Suprapubic skin (tissue), 4 donors: ENCODE measurements at regions not wholly inside any gene's neighbourhood (a gene's known extent, or its start where the extent isn't known, plus 50 kb on each side); places are given as distances from the start of the nearest gene placed in this dataset.

Source experiments
- DNase-seq, 2 donors: peaks; one replicate each; pipeline ENCODE4 v3.0.0-alpha.2; 2019; ENCODE audit warnings: low spot score in 2 of 2
- H3K27ac ChIP-seq: fragments of 200-600 bp; sonication (generic); one replicate; pipeline ENCODE4 v1.5.1; 2019
- H3K27me3 ChIP-seq: fragments of 200-600 bp; sonication (generic); one replicate; pipeline ENCODE4 v1.5.1; 2019
- H3K36me3 ChIP-seq: fragments of 200-600 bp; sonication (generic); one replicate; pipeline ENCODE4 v1.5.1; 2019
- H3K4me1 ChIP-seq: fragments of 200-600 bp; sonication (generic); one replicate; pipeline ENCODE4 v1.5.1; 2019
- H3K4me3 ChIP-seq: fragments of 200-600 bp; sonication (generic); one replicate; pipeline ENCODE4 v1.5.1; 2019; ENCODE audit warnings: mild to moderate bottlenecking
- H3K9me3 ChIP-seq: fragments of 200-600 bp; sonication (generic); one replicate; pipeline ENCODE4 v1.5.1; 2019
- EP300 ChIP-seq: sonication (generic); formaldehyde crosslinking; IDR thresholded peaks from one replicate; pipeline ENCODE4 v1.6.1; 2017; ENCODE audit warnings: antibody characterized with exemption
- POLR2A ChIP-seq, 2 donors: fragments of 450-650 bp; IDR thresholded peaks; one replicate each; pipeline ENCODE4 v1.6.1; 2017; ENCODE audit warnings: antibody characterized with exemption in 2 of 2, mild to moderate bottlenecking in 2 of 2, moderate library complexity in 2 of 2
- POLR2AphosphoS5 ChIP-seq, 3 donors: sonication (generic); formaldehyde crosslinking; IDR thresholded peaks; one replicate each; pipeline ENCODE4 v1.6.1; 2017; ENCODE audit warnings: antibody characterized with exemption in 3 of 3
- WGBS: methylation state at CpG from one replicate; pipeline ENCODE4 v1.1.5; 2018; 5-methylcytosine and 5-hydroxymethylcytosine counted together
- TF ChIP-seq, protein P1 (sequence below), 2 donors: fragments of 200-600 bp in 1 of 2; fragments of 450-650 bp in 1 of 2; sonication (generic) in 1 of 2; IDR thresholded peaks; one replicate each; pipeline ENCODE4 v1.5.1; 2016 to 2019; ENCODE audit warnings: antibody characterized with exemption in 2 of 2, mild to moderate bottlenecking in 1 of 2, moderate library complexity in 1 of 2

DNA sequence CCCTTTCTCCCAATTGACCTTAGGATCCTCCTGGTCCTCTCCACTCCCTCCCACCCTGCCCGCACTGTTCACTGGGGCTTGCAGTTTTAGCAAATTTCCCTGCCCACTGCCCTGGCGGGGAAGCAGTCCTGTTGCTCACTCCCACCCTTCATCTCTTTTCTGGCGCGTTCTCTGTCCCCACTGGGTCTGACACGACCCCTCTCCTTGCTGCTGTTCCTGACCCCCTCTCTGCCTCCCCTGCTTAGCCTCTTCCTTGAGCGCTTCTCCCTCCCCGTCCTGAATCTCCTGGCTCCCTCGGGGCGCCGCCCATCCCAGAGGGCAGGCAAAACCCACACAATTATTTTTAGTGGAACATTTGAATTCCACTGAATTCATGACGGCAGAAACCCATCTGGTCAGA, 1796.4 kb downstream of the TP53TG3F start:
- 62% methylated on average over 11 of the region's 11 CpGs for WGBS
- H3K9me3 ChIP-seq, result no peaks in the 10 kb centered on the region
- no peak overlapping the region for H3K27ac ChIP-seq
- H3K4me3 ChIP-seq, result no peak overlapping the region
- H3K4me1 ChIP-seq, result no peaks in the 10 kb centered on the region
- H3K27me3 ChIP-seq, result no peaks in the 10 kb centered on the region
- TF ChIP-seq EP300 (no peak), POLR2A (IDR thresholded peaks at IDR 0.05) (no peak), POLR2AphosphoS5 (IDR thresholded peaks at IDR 0.05) (no peak)
- TF ChIP-seq, protein P1, sequence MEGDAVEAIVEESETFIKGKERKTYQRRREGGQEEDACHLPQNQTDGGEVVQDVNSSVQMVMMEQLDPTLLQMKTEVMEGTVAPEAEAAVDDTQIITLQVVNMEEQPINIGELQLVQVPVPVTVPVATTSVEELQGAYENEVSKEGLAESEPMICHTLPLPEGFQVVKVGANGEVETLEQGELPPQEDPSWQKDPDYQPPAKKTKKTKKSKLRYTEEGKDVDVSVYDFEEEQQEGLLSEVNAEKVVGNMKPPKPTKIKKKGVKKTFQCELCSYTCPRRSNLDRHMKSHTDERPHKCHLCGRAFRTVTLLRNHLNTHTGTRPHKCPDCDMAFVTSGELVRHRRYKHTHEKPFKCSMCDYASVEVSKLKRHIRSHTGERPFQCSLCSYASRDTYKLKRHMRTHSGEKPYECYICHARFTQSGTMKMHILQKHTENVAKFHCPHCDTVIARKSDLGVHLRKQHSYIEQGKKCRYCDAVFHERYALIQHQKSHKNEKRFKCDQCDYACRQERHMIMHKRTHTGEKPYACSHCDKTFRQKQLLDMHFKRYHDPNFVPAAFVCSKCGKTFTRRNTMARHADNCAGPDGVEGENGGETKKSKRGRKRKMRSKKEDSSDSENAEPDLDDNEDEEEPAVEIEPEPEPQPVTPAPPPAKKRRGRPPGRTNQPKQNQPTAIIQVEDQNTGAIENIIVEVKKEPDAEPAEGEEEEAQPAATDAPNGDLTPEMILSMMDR (IDR thresholded peaks at IDR 0.05), result no peak
- no peak for DNase-seq
- no peaks in the 10 kb centered on the region for H3K36me3 ChIP-seq

DNA sequence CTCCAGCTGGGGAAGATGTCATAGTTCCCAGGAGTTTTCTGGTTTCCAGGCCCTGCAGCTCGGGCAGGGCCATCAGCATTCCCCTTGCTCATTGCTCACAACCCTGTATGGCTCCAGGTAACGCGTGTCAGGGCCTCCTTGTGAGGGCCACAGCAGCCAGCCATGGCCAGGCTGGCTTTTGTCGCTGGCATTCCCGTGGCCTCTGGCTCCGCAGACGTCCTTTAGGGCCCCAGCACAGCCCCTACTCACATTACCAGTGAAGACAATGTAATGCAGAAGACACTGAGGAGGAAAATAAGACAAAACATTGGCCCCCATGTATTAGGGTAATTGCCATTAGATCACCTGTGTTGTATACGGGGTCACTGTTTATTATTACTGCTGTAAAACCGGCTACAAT, 1799.0 kb downstream of the TP53TG3F start:
- DNase-seq, result no peak
- Histone ChIP-seq H3K36me3 (no peaks in the 10 kb centered on the region), H3K4me3 (no peak overlapping the region), H3K4me1 (no peaks in the 10 kb centered on the region), H3K27ac (no peak overlapping the region), H3K9me3 (no peaks in the 10 kb centered on the region), H3K27me3 (no peaks in the 10 kb centered on the region)
- 79% methylated on average over 9 of the region's 9 CpGs for WGBS
- no peak for TF ChIP-seq EP300
- TF ChIP-seq, protein P1 (IDR thresholded peaks at IDR 0.05), result no peak
- no peak for TF ChIP-seq POLR2A (IDR thresholded peaks at IDR 0.05)
- TF ChIP-seq POLR2AphosphoS5 (IDR thresholded peaks at IDR 0.05), result no peak

DNA sequence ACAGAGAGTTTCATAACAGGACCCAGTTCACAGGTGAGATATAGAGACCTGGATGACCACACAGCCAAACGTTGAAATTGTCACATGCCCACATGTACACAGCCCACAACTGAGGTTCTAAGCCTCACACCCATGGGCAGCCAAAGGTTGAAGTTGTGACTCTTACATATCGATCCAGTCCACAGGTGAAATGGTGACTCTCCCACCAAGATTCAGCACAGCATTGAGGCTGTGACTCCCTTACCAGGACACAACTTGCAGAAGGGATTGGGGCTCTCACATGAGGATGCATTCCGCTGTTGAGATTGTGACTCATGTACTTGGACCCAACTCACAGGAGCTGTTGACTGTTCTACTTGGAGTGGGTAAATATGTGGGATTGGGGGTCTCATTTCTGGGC, 1836.4 kb downstream of the TP53TG3F start:
- DNase-seq, result no peak
- no peaks in the 10 kb centered on the region for H3K27me3 ChIP-seq
- no peak overlapping the region for H3K4me3 ChIP-seq
- TF ChIP-seq POLR2A (IDR thresholded peaks at IDR 0.05), result no peak
- peaks cover 14% of the 10 kb centered on the region for H3K4me1 ChIP-seq
- H3K9me3 ChIP-seq, result no peaks in the 10 kb centered on the region
- H3K36me3 ChIP-seq, result no peaks in the 10 kb centered on the region
- 66% methylated on average over 3 of the region's 3 CpGs for WGBS
- no peak overlapping the region for H3K27ac ChIP-seq

DNA sequence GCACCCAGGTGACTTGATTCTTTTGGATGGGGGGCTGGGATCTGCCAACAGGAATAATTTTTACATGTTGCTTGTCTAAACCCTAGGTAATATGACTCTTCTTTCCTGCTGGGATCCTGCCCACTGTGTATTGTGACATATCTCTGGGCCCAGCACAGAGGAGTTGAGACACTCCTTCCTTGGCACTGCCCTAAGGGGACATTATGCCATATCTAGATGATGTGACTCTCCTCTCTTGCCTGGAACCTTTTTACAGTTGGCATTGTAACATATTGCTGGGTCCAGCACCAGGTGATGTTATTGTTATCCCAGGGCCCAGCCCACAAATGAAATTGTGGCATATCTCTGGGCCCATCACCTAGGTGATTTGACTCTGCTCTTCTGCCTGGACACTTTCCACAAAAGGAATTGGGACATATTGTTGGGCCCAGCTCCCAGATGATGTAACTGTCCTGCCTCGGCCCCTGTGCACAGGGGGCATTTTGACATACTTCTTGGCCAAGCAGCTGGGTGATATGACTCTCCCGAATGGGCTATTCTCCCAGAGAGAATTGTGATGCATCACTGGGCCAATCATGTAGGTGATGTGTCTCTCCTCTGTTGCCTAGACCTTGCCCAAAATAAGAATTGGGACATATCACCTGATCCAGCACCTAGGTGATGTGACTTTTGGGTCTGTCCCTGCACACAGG, 1837.7 kb downstream of the TP53TG3F start:
- Histone ChIP-seq H3K36me3 (no peaks in the 10 kb centered on the region), H3K27me3 (no peaks in the 10 kb centered on the region), H3K27ac (no peak overlapping the region), H3K4me3 (no peak overlapping the region), H3K9me3 (no peaks in the 10 kb centered on the region), H3K4me1 (peaks cover 14% of the 10 kb centered on the region)
- TF ChIP-seq EP300 (no peak), POLR2AphosphoS5 (IDR thresholded peaks at IDR 0.05) (no peak)
- DNase-seq, result no peak
- WGBS, result 44% methylated on average over 2 of the region's 2 CpGs

DNA sequence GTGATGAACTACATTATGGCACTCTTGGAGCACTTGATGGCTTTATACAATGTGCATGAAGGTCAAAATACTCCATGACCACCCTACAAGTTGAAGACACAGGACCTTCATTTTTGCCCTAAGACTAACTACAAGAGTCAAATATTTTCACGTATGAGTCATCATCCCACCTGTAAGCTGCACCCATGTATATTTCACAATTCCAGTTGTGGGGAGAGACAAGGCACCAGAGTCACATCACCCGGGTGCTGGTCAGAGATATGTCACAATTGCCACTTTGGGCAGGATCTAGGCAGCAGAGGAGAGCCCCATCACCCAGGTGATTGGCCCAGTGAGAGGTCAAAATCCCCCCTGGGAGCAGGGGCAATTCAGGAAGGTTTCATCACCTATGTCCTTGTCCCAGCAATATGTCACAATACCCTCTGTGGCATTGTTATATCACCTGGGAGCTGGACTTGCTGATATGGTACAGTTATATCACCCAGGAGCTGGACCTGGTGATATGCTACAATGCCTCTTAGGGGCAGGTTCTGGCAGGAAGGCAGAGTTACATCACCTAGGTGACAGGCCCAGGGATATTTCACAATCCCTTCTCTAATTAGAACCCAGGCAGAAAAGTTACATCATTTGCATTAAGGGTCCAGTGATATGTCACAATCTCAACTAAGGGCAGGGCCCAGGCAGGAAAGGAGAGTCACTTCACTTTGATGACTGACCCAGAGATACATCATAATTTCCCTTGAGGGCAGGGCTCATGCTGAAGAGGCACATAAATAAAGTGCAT, 1839.2 kb downstream of the TP53TG3F start:
- no peaks in the 10 kb centered on the region for H3K9me3 ChIP-seq
- H3K4me1 ChIP-seq, result peaks cover 14% of the 10 kb centered on the region
- no peak overlapping the region for H3K4me3 ChIP-seq
- DNase-seq, result no peak
- no peak for TF ChIP-seq EP300
- no peak for TF ChIP-seq POLR2A (IDR thresholded peaks at IDR 0.05)
- no peak for TF ChIP-seq POLR2AphosphoS5 (IDR thresholded peaks at IDR 0.05)
- TF ChIP-seq, protein P1 (IDR thresholded peaks at IDR 0.05), result no peak
- WGBS, result 71% methylated on average over 2 of the region's 2 CpGs
- H3K27ac ChIP-seq, result peak overlapping the region; percentile 38
- H3K36me3 ChIP-seq, result no peaks in the 10 kb centered on the region
- H3K27me3 ChIP-seq, result no peaks in the 10 kb centered on the region

DNA sequence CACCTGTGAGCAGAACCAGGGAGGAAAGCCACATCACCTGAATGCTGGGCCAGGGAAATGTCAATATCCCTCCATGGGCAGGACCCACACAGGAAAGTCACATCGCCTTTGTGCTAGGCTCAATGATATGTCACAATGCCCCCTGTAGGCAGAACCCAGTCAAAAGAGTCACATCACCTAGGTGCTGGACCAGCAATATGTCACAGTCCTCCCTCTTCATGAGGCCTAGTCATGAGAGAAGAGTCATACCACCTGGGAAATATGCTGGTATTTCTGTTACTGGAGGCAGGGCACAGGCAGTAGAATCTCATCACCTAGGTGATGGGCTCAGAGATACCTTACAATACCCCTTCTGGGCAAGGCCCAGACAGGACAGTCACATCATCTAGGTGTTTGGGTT, 1843.4 kb downstream of the TP53TG3F start:
- H3K4me1 ChIP-seq, result peaks cover 31% of the 10 kb centered on the region
- DNase-seq, result no peak
- no peak overlapping the region for H3K27ac ChIP-seq
- no peaks in the 10 kb centered on the region for H3K9me3 ChIP-seq
- H3K36me3 ChIP-seq, result no peaks in the 10 kb centered on the region
- H3K4me3 ChIP-seq, result no peak overlapping the region
- H3K27me3 ChIP-seq, result no peaks in the 10 kb centered on the region
- 67% methylated on average over 1 of the region's 1 CpG for WGBS
- TF ChIP-seq POLR2AphosphoS5 (IDR thresholded peaks at IDR 0.05) (no peak), EP300 (no peak), POLR2A (IDR thresholded peaks at IDR 0.05) (no peak)
- TF ChIP-seq, protein P1 (IDR thresholded peaks at IDR 0.05), result no peak
